ENCODE measurements at regions not wholly inside any gene's neighbourhood (a gene's known extent, or its start where the extent isn't known, plus 50 kb on each side); places are given as distances from the start of the nearest gene placed in this dataset.

DNA sequence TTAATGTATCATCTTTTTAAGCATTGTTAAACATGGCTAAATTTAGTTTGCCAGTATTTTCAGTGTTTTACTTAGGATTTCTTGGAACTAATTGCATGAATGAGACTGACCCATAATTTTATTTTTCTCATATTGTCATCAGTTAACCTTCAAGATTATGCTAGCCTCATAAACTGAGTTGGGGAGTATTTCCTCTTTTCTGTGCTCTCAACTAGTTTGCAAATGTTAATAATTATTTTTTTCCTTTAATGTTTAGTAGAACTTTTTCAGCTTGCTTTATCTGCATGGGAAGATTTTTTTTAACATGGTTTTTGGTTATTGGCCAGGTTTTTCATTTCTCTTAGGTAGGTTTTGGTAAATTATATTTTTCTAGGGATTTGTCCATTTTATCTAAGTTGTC is 235.4 kb upstream of the SESN3 start:
- DNase-seq, result no peak

- peak; percentile 64 for DNase-seq
Observed at GRCh38 chr11:95465887-95466286, 234.9 kb upstream of the SESN3 start.

GRCh38 chr11:95461858-95462257 is 230.9 kb upstream of the SESN3 start:
- no peak for DNase-seq

DNA sequence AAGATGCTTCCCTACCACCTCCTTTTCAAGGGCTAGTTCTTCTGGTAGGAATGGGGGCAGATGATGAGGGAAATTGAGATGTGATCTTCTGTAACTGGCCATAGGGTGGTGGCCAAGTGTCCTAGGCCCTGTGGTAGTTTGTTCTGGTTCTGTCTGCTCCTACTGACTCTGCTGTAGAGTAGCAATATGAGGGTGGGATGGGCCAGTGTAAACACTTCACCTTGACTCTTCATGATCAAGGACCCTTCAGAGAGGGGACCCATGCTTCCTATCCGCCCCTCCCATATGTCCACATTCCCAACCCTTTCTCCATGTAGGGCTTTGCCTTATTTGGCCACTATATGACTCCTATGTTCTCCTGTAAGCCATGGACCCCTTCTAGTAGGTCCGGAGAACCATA is 230.3 kb upstream of the SESN3 start:
- DNase-seq, result no peak

DNA sequence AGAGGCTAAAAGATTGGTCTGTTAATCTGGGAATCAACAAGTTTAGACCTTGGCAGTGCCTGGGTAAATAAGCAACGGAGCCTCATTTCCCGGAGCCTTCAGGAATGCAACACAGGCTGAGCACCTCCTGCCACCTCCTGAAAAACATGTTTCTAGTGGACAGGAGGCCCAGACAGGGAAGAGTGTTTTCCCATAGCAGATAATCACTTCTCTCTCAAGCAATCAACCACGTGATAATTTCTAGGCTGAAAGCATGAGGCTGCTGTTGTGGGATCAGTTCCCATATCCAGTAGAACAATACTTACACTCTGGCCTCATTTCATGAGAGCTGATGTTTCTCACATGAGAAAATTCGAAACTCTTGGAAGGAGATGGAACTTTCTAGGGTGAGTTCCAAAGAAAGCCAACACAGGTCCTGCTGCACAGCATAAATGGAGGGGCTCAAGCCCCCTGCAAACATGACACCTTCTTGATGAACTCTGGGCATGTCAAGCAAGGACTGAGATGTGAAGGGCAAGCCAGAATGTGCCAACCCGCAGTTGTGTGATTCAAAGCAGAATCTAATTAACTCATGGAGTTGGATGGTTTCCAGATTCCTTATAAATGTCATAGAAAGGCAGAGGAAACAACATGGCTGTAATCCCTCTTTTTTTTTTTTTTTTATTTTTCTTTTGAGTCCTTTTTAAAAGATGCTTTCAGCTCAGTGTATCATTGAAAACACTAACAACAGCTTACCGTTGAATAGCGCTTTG is 228.5 kb upstream of the SESN3 start:
- no peak for DNase-seq

GRCh38 chr11:95456714-95457491 is 225.9 kb upstream of the SESN3 start:
- peak; percentile 73 for DNase-seq

DNA sequence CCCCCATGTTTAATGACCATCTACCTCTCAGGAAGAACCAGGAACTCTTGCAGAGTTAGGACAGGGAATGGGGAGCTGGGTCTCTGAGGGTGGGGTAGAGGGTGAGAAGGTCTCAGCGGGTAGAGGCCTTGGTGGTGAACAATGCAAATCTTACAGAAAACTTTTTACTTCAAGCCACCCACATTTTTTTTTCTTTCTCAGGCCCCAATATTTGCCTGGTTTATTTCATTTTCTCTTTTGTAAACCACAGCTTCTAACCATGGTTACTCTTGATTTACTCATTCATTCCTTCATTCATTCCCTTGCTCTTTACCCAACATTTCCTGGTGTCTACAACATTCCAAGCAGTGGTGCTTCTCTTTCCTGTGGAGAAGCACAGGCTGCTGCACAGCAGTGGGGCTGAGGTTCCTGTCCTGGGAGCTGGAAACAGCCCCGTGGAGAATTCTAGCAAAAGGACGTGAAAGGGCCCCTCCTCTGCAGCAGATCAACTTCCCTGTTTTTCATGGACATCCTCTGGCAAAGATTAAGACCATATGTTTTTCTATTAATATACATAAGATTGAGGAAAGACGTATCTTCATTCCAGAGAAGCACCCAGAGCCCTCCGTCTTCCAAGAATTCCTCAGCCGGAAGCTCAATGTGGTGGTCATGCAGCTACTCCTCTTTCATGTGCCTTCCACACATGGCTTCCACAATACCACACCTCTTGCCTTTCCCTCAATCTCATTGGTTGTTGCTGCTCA is 224.4 kb upstream of the SESN3 start:
- no peak for DNase-seq

DNA sequence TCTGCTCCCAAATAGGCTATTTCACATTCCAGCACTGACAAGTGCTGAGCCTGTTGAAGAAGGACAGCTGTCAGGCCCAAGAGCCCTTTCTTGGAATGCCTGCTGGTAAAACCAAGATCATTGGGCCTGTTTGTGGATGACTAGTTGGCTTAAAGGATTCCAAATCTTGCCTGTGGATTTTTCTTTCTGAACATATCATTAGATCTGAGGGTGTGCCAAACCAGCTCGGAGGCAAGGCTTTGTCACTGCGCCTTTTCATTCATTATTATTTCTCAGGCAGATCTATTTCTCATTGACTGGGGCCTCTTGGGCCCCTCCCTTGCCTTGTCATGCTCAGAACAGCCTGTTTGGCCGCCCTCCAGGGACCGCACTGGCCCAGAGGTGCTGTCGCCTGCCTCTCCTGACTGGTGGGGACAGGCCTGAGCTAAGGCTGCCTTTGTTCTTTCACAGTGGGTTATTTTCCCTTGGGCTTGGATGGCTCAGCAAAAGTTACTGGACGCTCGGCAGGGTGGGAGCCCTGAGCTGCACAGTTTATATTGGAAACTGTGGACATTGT is 222.7 kb upstream of the SESN3 start:
- peak; percentile 67 for DNase-seq

- DNase-seq, result no peak
Observed at GRCh38 chr11:95451682-95452081, 220.7 kb upstream of the SESN3 start.

DNA sequence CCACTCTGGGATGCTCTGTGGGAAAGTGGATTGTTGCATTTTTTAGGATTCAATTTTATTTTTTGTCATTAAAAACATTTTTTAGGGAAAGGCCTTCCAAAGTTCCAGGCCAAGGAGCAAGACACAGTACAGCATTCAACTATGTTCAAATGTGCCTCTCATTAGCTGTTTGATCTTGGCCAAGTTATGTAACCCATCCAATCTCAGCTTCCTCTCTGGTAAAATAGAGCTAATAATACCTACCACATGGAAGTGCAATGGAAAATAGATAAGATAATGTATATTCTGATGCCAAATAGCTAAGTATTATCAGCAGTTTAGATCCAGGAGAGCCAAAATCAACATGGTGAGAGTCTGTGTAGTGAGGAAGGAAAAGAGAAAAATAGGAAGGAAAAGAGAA is 220.3 kb upstream of the SESN3 start:
- DNase-seq, result no peak

- no peak for DNase-seq
Observed at GRCh38 chr11:95450547-95451123, 219.6 kb upstream of the SESN3 start.

DNA sequence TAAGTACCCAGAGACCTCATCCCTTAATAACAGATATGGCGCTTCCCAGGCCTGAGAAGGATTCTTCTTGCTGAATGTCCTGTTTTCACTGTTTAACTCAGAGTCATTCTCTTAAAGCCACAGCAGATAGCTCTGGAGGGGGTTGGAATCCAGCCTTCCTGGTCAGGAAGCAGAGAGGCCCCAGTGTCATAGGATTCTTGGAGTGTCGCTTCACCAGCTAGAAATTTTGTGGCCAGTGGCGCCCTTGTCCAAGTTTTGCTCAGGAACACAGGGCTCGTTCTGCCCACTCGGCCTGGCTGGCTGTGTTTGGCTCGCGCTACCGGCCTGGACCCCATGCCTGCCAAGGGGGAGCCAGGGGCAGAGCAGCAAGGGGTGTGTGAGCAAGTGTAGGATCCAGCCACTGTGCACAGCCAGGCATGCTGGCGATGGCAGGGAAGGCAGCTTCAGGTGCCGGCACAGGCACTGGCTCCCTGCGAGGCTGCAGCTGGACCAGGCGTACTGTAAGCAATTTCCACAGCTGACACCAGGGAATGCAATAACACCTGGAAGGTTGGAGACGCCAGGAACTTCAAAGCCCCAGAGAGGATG is 214.8 kb upstream of the SESN3 start:
- peak; percentile 63 for DNase-seq

GRCh38 chr11:95444309-95445241 is 213.6 kb upstream of the SESN3 start:
- no peak for DNase-seq

- no peak for DNase-seq
Observed at GRCh38 chr11:95443386-95443785, 212.4 kb upstream of the SESN3 start.

- no peak for DNase-seq
Observed at GRCh38 chr11:95442531-95443050, 211.6 kb upstream of the SESN3 start.

GRCh38 chr11:95435628-95436353 is 204.8 kb upstream of the SESN3 start:
- no peak for DNase-seq

GRCh38 chr11:95435192-95435591 is 204.2 kb upstream of the SESN3 start:
- DNase-seq, result no peak

DNA sequence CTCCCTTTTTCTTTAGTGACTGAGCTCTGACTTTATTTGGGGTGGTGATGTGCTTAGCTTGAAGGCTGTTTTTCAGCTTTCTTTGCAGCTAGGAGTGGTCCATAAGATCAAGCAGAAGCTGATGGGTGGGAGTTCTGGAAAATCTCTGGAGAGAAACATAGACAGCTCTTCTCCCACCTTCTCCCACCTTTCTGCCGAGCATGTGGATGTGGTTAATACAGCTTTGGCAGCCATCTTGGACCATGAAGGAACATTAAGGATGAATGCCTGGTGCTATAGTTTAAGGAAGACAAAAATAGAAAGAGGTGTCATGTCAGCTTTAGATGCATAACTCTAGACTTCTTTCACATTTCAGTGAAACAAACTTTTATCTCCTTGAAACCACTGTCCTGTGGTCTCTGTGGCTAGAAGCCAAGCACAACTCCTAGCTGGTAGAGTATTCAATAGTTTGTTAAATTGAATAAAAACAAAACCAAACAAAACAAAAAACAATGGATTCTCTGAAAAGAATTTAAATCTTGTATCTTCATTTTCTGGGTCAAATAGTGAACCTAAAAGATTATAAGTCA is 203.6 kb upstream of the SESN3 start:
- no peak for DNase-seq

DNA sequence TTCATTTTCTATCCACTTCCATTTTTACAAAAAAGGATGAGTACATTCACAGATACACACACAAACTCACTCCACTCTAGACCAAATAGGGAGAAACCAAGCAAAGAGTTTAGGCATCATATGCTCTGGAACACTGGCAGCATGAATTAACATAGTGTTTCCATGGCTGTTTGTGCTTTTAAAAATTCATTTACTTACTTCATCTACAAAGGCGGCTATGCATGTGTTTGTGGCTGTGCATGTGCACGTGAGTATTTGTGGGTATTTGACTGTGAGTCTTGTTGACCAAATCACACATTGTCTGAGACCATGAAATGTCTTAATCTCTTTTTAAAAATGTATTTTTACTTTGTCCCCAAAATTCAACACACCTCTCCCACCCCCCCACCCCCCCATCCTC is 203.0 kb upstream of the SESN3 start:
- no peak for DNase-seq
